HG03039 (cell line): ENCODE measurements at regions not wholly inside any gene's neighbourhood (a gene's known extent, or its start where the extent isn't known, plus 50 kb on each side); places are given as distances from the start of the nearest gene placed in this dataset.
A peak's percentile ranks its signal among the peaks of the same experiment; 100 is the strongest.

ENCODE experiments used
- ATAC-seq: cut with Tn5 transposase; IDR thresholded peaks from one replicate; pipeline ENCODE4 v1.9.1; 2021; ENCODE audit warnings: mild to moderate bottlenecking, moderate library complexity; ENCODE audit not compliant: unreplicated experiment

DNA sequence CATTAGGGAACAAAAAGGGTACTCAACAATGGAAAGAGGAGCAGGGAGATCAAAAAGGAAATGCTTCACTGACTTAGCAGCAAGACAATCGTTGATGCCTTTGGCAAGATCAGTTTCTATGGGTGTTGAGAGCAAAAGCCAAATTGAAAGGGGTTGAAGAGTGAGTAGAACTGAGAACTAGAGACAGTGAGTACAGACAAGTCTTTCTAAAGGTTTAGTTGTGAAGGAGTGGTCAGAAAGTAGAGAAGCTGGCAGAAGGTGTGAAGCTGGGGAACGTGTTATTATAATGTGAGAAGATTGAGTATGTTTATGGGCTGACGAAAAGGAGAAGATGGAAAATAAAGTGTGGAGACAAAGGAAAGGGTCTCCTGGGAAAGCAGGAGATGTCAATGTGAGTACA, 221.2 kb upstream of the USP25 start:
- no peak for ATAC-seq

DNA sequence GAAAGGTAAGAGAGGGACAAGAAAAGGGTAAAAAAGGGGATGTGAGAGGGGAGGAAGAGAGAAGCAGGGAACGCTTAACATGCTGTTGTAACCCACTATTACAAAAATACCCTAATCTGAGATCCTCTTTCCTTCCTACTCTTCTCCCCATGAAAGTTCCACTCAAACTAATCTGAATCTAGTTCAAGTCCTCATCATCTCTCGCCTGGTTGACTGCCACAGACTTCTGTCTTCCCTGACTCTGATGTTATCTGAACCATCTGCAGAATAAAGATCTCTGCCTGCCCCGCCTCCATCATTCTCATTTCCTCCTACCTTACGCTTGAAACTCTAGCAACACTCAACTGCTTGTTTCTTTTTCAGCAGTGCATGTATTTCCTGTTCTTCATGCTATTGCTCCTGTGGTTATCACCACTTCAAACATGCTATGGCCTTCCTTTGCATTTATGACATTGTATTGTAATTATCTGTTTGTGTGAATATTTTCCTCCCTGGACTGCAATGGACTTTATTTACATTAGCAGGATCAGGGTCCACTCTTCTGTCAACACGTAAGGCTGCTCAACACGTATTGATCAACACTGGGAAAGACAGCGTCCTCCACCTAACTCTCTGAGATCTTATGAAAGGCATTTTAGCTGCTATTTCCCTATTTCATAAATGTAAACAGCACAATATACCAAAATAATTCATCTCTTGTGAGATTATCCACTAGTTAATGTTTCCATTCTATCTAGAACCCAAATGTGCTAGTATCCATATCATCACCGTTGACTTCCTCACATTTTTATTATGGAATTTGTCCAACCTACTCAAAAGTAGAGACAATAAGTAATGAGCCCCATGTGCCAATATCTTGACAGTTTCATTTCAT, 215.5 kb upstream of the USP25 start:
- ATAC-seq = peak; percentile 97

DNA sequence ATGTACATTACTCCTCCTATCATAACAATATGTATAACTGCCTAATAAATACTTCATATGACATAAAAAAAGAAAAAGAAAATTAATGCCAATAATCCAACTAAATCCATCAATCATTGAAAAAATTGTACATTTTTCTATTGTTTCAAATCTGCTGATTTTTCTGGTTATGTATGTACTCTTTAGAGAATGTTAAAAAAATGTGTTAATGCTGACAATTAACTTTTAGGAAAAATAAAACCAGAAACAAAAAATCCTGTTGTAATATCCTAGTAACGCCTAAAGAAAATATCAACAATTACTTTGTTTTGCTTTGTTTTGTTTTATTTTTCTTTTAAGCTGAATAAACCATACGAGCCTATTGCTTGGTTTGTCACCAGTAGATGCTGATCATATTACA, 213.9 kb upstream of the USP25 start:
- ATAC-seq = no peak

DNA sequence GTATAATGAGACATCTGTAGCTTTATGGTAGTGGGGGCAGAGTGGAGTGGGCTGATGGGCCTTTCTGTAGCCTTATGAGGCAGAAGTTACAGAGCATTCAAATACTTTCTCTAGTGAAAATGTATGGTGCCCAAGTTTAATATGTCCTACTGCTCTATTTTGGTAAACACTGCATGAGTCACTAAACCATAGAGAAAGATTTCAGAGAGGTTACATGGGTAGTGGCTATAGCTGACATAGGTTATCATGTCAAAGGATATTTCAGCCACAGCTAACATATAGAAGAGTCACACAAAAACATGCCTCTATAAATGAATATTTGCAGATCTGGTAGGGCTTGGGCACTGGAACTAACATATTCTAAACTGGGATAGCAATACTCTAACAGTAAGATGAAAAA, 212.4 kb upstream of the USP25 start:
- no peak for ATAC-seq

DNA sequence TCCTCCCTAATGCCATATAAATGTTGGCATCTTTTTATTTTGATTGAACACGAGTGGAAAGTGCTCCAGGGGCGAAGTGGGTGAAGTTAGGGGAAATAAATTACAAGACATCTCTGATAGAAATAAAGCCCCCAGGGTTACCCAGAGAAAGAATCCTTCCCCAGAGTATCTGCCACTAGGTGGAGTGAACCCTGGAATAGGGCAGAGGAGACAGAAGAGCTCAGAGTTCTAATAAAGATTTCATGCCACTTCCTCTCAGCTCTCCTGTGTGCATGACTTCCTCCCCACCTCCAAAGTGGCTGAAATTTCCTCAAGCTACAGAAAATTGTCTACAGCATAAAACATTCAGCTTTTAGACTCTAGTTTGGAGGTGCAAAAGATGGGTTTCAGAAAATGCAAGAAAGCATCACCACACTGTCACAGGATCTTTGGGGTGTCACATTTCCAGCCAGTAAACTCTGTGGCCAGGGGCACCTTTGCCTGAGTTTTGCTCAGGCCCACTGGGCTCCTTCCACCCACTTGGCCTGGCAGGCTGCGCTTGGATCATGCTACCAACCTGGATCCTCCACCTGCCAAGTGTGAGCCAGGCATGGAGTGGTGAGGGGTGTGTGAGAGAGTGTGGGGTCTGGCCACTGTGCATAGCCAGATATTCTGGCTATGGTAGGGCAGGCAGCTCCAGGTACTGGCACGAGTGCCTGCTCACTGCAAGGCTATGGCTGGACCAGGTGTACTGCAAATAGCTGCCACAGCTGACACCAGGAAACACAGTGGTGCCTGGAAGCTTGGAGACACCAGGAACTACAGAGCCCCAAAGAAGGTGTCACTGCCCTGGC, 208.8 kb upstream of the USP25 start:
- ATAC-seq = no peak

DNA sequence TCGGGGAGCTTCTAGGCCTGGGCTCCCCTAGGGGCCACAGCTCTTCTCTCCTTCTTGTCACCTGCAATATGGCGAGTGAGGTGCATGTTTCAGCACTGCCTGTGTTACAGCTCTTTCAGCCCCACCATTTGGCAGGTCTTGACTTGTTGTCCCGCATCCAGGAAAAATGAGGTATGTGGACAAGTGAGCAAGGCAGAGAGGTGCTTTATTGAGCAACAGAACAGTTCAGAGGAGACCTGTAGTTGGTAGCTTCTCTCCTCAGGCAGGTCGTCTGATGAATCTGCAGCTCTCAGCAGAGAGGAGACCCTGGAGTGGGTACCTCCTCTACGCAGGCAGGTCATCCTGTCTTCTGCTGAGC, 208.2 kb upstream of the USP25 start:
- no peak for ATAC-seq

DNA sequence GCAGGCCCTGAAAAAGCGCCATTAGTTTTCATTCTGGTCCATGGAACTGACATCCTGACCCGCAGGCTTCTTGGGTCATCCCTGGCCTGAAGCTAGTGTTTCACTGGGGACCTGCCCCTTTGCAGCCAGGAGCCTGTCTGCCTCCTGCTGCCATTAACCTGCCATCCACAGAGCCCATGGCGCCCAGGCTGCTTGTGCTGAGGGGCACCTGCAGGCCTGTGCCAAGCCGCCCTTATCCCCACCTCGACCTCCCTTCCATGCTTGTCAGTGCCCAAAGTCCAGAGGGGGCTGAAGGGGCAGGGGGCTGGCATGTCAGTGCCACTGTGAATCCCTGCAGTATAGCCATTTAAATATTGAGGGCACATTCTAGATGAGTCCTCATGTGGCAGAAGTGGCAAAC, 207.6 kb upstream of the USP25 start:
- ATAC-seq = no peak

DNA sequence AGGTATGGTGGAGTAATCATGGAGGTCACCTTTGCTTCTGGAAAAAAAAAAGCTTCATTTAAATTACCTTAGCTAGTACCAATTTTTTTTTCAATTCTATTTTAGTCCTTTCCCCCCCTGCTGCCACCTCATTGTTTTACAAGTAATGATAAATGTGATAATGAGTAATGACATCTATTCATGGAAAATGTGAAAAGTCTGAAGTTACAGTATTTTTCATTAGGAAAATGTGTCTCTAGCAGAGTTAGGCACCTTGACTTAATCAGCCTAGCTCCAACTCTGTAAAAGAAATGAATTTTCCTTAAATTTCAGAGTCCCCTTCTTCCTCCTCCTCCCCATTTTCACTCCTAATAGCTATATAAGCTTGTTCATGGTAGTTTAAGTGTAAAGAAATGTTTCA, 204.9 kb upstream of the USP25 start:
- no peak for ATAC-seq

DNA sequence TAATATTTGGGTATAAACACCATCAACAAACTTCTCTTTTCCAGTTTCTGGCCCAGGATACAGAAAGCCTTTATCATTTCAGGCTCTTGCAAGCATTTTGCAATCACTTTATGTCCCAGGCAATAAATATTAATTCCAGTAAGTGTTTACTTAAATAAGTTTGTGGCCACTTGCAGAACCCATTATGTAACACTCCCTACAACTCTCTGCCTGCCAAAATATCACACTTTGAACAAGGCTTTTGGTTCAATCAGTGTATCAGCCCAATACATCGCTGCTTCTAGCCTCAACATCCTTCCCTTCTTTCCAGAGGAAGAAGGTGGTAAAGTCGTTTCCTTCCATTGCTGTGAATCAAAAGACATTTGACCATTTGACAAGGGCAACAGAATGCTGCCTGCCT, 203.0 kb upstream of the USP25 start:
- no peak for ATAC-seq

DNA sequence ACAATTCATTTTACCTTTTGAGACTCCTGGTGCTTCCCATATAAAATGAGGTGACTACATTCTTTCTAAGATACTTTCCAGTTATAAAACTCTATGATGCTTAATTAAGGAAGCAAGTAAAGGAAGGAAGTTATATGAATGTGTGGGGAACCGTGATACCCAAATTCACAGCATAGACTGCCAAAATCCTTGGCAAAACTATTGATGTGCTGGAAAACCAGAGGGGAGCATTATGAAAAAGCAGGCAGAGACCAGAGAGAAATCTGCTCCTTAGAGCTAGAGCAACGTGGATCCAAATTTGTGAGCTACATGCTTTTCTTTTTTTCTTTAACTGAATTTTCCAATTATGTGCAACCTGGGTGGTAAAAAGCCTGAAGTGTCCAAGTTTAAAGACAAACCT, 201.4 kb upstream of the USP25 start:
- no peak for ATAC-seq

DNA sequence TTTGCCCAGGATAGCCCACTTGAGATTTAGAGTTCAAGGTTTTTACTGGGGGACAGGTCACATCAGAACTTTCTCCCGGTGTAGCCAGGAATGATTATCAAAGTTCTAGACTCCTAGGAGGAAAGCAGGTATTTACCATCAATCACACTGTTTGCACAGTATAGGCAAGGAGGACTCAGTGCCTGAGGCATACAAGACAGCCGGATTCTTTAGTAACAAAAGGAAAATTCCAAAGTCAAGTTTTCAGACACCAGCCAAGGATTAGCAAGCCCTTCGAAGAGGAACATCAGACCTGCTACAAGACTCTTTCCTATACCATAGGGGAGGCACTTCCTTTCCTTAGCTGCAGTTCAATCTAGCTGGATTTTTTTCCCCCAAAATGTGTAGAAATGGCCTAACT, 197.8 kb upstream of the USP25 start:
- no peak for ATAC-seq

DNA sequence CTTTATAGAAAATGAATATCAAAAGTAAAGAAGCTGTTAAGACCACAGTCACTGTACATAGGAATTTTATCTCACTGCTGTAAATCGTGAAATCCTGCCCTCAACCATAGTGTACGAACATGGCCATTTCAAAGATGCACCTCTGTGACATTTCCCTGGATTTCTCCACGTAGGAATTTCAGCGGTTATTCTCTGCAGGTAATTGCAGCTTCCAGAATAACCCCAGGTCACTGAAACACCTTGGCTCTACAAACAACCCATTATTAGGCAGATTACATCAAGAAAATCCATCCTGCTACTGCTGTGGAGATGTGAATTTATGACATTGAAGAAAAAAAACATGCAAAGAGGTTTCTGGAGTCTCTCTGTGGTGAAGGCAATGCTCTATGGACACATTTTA, 196.2 kb upstream of the USP25 start:
- ATAC-seq = no peak

DNA sequence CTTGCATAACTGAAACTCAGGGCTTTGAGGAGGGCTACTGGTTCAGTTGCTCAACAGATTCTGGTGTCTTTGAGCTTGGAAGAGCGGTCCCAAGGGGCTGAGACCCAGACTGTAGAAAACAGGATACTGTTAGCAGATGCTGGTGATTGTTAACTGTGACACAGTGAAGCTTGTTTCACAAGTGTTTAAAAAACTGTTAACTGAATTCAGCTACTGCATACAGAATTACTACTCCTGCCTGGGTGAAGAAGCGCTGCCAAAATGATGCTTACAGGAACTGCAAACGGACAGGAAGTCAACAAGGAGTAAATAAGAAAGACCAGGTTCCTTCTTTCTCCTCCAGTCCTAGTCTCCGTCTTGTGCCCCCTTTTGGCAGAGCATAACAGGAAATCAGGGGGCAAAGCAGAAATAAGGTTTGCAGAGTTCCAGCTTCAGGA, 195.3 kb upstream of the USP25 start:
- no peak for ATAC-seq

DNA sequence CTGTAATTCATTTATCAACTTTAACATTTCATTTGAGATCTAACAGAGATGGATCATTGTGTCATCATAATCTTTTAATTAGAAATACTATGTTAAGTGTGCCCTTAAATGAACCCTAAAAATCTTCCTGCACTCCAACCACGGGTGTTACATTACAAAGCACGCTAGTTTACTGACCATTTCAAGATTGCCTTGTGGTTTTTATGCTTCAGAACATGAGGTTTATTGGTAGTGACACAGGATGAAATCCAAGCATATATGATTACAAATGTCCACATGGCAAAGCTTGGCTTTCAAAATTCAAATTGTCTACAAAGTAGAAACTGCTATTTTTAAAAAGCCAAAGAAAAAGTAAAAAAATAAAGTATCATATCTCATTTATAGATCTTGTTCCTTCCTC, 190.4 kb upstream of the USP25 start:
- no peak for ATAC-seq

DNA sequence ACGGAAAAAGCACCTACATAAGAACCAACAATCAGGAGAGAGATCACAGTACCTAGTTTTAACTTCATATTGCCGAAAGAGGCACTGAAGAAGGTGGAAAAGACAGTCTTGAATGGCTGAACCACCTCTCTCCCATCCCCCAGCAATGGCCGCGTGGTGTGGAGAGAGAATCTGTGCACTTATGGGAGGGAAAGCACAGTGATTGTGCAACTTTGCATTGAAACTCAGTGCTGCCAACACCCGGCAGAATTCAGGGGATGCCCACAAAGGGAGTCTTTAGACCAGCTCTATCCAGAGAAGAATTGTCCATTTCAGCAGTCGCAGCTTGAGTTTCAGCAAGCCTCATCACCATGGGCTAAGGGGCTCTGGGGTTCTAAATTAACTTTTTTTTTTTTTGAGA, 186.3 kb upstream of the USP25 start:
- ATAC-seq = no peak

DNA sequence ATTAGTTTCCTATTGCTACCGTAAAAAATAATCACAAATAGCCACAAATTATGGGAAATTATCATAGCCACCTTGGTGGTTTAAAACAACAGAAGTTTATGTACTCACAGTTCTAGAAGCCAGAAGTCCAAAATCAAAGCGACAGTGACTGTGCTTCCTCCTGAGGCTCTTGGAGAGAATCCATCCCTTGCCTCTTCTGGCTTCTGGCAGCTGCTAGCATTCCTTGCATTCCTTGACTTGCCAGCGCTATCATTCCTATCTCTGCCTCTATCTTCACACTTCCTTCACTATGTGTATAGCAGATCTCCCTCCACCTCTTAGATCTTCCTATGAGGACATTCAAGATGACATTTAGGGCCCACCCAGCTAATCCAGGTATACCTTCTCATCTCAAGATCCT, 180.1 kb upstream of the USP25 start:
- no peak for ATAC-seq

DNA sequence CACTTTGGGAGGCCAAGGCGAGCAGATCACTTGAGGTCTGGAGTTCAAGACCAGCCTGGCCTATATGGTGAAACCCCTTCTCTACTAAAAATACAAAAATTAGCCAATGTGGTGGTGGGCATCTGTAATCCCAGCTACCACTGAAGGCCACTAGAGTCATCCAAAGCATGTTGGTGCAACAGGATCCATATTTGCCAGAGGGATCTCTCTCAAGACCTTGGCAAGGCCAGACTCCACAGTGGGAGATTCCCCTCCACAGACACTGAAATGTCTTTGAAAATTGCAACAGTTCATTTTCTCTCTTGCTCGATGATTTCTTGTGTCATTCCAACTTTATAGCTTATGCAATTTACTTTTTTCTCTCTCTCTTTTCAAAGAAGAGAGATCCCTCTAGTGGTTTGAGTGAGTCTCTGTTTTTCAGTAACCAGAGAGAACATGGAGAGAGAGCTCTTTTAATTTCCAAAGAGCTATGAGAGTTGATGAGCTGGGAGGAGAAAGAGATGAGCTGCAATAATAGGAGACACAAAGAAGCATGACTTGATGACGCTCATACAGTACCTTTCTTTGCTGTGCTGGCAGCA, 176.8 kb upstream of the USP25 start:
- ATAC-seq = no peak

DNA sequence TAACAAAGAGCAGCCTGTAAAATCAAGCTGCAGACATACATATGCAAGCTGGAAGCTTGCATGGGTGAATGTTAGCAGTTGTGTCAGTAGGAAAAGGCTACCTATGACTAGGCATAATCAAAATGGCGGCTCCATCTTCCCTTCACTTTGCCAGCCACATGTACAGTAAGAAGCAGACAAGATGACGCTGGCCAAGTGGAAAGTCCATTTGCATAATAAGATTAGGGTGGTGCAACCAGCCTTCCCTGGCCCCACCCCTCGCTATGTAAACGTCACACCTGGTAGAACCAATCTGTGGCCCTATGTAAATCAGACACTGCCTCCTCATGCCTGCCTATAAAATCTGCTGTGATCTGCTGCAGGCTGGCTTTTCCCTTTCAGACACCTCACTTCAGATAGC, 171.9 kb upstream of the USP25 start:
- ATAC-seq = no peak

DNA sequence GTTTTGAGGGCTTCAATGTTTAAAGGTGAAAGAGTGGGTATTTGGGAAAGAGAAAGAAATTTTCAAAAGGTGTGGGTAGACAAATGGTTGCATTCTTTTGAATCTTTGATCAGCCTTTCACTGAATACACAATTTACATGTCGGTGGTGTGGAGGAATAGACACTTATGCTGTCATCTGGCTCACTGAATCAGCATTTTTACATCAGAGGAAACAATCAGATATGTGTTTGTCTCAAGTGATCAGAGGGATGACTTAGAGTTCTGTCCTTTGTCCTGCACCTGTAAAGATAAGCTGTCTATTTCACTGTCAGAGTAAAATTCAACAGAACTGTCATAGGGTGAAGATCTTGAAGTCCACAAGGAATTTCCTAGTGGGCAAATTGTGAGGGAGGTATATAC, 170.9 kb upstream of the USP25 start:
- ATAC-seq = no peak

DNA sequence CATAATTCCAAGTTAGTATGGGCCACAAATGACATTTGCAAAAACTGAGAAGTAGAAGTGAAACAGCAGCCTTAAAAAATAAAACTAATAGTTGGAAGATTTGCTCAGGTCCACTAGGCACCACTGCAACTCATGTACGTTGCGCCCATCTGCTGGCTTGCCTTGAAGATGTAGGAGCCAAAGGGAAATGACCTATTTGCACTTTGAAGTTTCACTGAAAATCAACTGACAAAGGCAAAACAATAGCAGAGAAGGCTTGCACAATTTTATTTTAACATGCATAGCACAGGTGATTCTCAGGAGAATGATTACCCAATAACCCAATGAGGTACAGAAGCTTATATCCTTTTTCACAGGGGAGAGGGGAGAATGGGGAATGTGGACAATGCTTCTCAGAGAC, 170.1 kb upstream of the USP25 start:
- ATAC-seq = no peak

DNA sequence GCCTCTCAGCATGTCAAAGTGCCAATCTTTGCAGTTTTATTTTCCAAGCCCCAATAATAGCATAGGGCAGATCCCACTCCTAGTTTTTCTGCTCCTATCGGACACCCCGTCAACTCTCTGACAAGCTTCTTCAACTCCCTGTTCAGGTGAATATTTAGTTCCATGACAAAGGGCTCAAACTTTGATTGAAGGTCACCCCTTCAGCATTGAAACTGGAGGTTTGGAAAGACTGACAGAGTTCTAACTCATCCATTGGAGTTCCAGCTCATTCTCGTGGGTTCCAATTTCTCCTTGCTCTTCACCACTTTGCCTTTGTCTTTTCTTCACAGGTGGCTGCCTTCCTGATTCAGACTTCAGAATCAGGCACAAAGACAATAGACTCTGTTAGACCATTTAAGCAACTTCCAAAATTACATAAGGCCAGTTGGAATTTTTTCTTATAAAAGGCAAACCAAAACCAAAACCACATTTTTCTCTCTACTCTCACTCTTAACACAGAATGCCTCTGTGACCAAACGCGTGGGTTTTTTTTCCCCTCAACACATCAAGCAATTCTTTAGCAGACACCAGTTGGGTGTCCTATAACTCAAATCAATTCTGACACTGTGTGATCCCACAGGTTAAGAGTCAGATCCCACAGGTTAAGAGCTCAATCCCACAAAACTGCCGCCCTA, 169.3 kb upstream of the USP25 start:
- peak; percentile 44 for ATAC-seq
